ENCODE measurements at regions not wholly inside any gene's neighbourhood (a gene's known extent, or its start where the extent isn't known, plus 50 kb on each side); places are given as distances from the start of the nearest gene placed in this dataset.

GRCh38 chr7:13447637-13448036 is 541.8 kb downstream of the ETV1 start:
- Mint-ChIP-seq H3K4me3 (no peak overlapping the region), H3K27me3 (ENCODE audit: low read depth in 3 of 3) (peaks cover 0 to 1% (median 0%) of the 10 kb centered on the region in 3 donors), H3K27ac (no peak overlapping the region), H3K4me1 (no peaks in the 10 kb centered on the region), H3K36me3 (no peaks in the 10 kb centered on the region), H3K9me3 (peaks cover 5 to 19% (median 9%) of the 10 kb centered on the region in 6 donors)
- DNase-seq = no peak

- no peaks in the 10 kb centered on the region for H3K36me3 Mint-ChIP-seq
- H3K4me1 Mint-ChIP-seq = no peaks in the 10 kb centered on the region
- no peak overlapping the region for H3K4me3 Mint-ChIP-seq
- DNase-seq = no peak
- peaks cover 0 to 1% (median 0%) of the 10 kb centered on the region in 3 donors for H3K27me3 Mint-ChIP-seq (ENCODE audit: low read depth in 3 of 3)
- peaks cover 5 to 19% (median 9%) of the 10 kb centered on the region in 6 donors for H3K9me3 Mint-ChIP-seq
- H3K27ac Mint-ChIP-seq = no peak overlapping the region
These were observed 541.2 kb downstream of the ETV1 start for GRCh38 chr7:13448243-13448642.

GRCh38 chr7:13449460-13449859 is 540.0 kb downstream of the ETV1 start:
- Mint-ChIP-seq H3K27me3 (ENCODE audit: low read depth in 3 of 3) (peaks cover 0 to 1% (median 0%) of the 10 kb centered on the region in 3 donors), H3K36me3 (no peaks in the 10 kb centered on the region), H3K27ac (no peak overlapping the region), H3K4me1 (no peaks in the 10 kb centered on the region), H3K9me3 (peaks cover 5 to 19% (median 10%) of the 10 kb centered on the region in 6 donors), H3K4me3 (no peak overlapping the region)
- DNase-seq = no peak

- H3K36me3 Mint-ChIP-seq = no peaks in the 10 kb centered on the region
- H3K4me3 Mint-ChIP-seq = no peak overlapping the region
- DNase-seq = no peak
- no peaks in the 10 kb centered on the region for H3K4me1 Mint-ChIP-seq
- peaks cover 5 to 19% (median 7%) of the 10 kb centered on the region in 6 donors for H3K9me3 Mint-ChIP-seq
- no peaks in the 10 kb centered on the region for H3K27me3 Mint-ChIP-seq (ENCODE audit: low read depth in 3 of 3)
- no peak overlapping the region for H3K27ac Mint-ChIP-seq
These were observed 534.4 kb downstream of the ETV1 start for GRCh38 chr7:13454916-13455592.

- Mint-ChIP-seq H3K4me3 (no peak overlapping the region), H3K4me1 (no peaks in the 10 kb centered on the region), H3K9me3 (peaks cover 0 to 22% (median 8%) of the 10 kb centered on the region in 6 donors), H3K27ac (no peak overlapping the region), H3K27me3 (ENCODE audit: low read depth in 3 of 3) (peaks cover 0 to 2% (median 0%) of the 10 kb centered on the region in 3 donors), H3K36me3 (no peaks in the 10 kb centered on the region)
- DNase-seq = no peak
These were observed 531.7 kb downstream of the ETV1 start for GRCh38 chr7:13457790-13458189.

GRCh38 chr7:13466874-13467547 is 522.5 kb downstream of the ETV1 start:
- no peak overlapping the region for H3K27ac Mint-ChIP-seq
- DNase-seq = no peak
- no peak overlapping the region for H3K4me3 Mint-ChIP-seq
- H3K4me1 Mint-ChIP-seq = no peaks in the 10 kb centered on the region
- peaks cover 0 to 2% (median 0%) of the 10 kb centered on the region in 3 donors for H3K27me3 Mint-ChIP-seq (ENCODE audit: low read depth in 3 of 3)
- peaks cover 0 to 22% (median 8%) of the 10 kb centered on the region in 6 donors for H3K9me3 Mint-ChIP-seq
- H3K36me3 Mint-ChIP-seq = no peaks in the 10 kb centered on the region

- H3K27ac Mint-ChIP-seq = no peak overlapping the region
- H3K27me3 Mint-ChIP-seq (ENCODE audit: low read depth in 3 of 3) = no peaks in the 10 kb centered on the region
- DNase-seq = no peak
- no peaks in the 10 kb centered on the region for H3K4me1 Mint-ChIP-seq
- no peak overlapping the region for H3K4me3 Mint-ChIP-seq
- H3K9me3 Mint-ChIP-seq = peaks cover 2 to 23% (median 11%) of the 10 kb centered on the region in 6 donors
- H3K36me3 Mint-ChIP-seq = no peaks in the 10 kb centered on the region
These were observed 512.5 kb downstream of the ETV1 start for GRCh38 chr7:13476881-13477444.

- Mint-ChIP-seq H3K36me3 (no peaks in the 10 kb centered on the region), H3K27me3 (ENCODE audit: low read depth in 3 of 3) (no peaks in the 10 kb centered on the region), H3K4me3 (no peak overlapping the region), H3K27ac (no peak overlapping the region), H3K4me1 (no peaks in the 10 kb centered on the region), H3K9me3 (peaks cover 10 to 66% (median 25%) of the 10 kb centered on the region in 6 donors)
- no peak for DNase-seq
These were observed 500.1 kb downstream of the ETV1 start for GRCh38 chr7:13489386-13489785.

- DNase-seq = no peak
- no peak overlapping the region for H3K4me3 Mint-ChIP-seq
- H3K9me3 Mint-ChIP-seq = peaks cover 0 to 18% (median 7%) of the 10 kb centered on the region in 6 donors
- no peaks in the 10 kb centered on the region for H3K36me3 Mint-ChIP-seq
- H3K27ac Mint-ChIP-seq = no peak overlapping the region
- H3K27me3 Mint-ChIP-seq (ENCODE audit: low read depth in 3 of 3) = no peaks in the 10 kb centered on the region
- no peaks in the 10 kb centered on the region for H3K4me1 Mint-ChIP-seq
These were observed 492.5 kb downstream of the ETV1 start for GRCh38 chr7:13496976-13497375.

- Mint-ChIP-seq H3K36me3 (no peaks in the 10 kb centered on the region), H3K4me3 (no peak overlapping the region), H3K27me3 (ENCODE audit: low read depth in 3 of 3) (no peaks in the 10 kb centered on the region), H3K4me1 (no peaks in the 10 kb centered on the region), H3K27ac (no peak overlapping the region), H3K9me3 (peaks cover 0 to 40% (median 13%) of the 10 kb centered on the region in 6 donors)
- no peak for DNase-seq
These were observed 480.9 kb downstream of the ETV1 start for GRCh38 chr7:13508586-13508985.

- Mint-ChIP-seq H3K36me3 (no peaks in the 10 kb centered on the region), H3K4me1 (no peaks in the 10 kb centered on the region), H3K4me3 (no peak overlapping the region), H3K27me3 (ENCODE audit: low read depth in 3 of 3) (no peaks in the 10 kb centered on the region), H3K27ac (no peak overlapping the region), H3K9me3 (peaks cover 0 to 5% (median under 1%) of the 10 kb centered on the region in 6 donors)
- no peak for DNase-seq
These were observed 470.7 kb downstream of the ETV1 start for GRCh38 chr7:13518738-13519137.

GRCh38 chr7:13524076-13524475 is 465.4 kb downstream of the ETV1 start:
- no peak for DNase-seq
- Mint-ChIP-seq H3K27ac (no peak overlapping the region), H3K27me3 (ENCODE audit: low read depth in 3 of 3) (no peaks in the 10 kb centered on the region), H3K4me1 (no peaks in the 10 kb centered on the region), H3K4me3 (no peak overlapping the region), H3K9me3 (peaks cover 0 to 6% (median 0%) of the 10 kb centered on the region in 6 donors), H3K36me3 (no peaks in the 10 kb centered on the region)

GRCh38 chr7:13532028-13532753 is 457.3 kb downstream of the ETV1 start:
- H3K9me3 Mint-ChIP-seq = peaks cover 0 to 5% (median 3%) of the 10 kb centered on the region in 6 donors
- H3K4me1 Mint-ChIP-seq = no peaks in the 10 kb centered on the region
- no peak overlapping the region for H3K4me3 Mint-ChIP-seq
- no peak for DNase-seq
- no peak overlapping the region for H3K27ac Mint-ChIP-seq
- no peaks in the 10 kb centered on the region for H3K36me3 Mint-ChIP-seq
- no peaks in the 10 kb centered on the region for H3K27me3 Mint-ChIP-seq (ENCODE audit: low read depth in 3 of 3)

GRCh38 chr7:13538669-13539068 is 450.8 kb downstream of the ETV1 start:
- DNase-seq = no peak
- Mint-ChIP-seq H3K4me1 (no peaks in the 10 kb centered on the region), H3K36me3 (no peaks in the 10 kb centered on the region), H3K27me3 (ENCODE audit: low read depth in 3 of 3) (no peaks in the 10 kb centered on the region), H3K27ac (no peak overlapping the region), H3K9me3 (peaks cover 0 to 2% (median 0%) of the 10 kb centered on the region in 6 donors), H3K4me3 (no peak overlapping the region)
